Stimulated activated CD8-positive, alpha-beta memory T cell treated with anti-CD3 and anti-CD28 coated beads, Interleukin-4, amount 100 ng/mL, for 1 hour (primary cell): ENCODE measurements at regions not wholly inside any gene's neighbourhood (a gene's known extent, or its start where the extent isn't known, plus 50 kb on each side); places are given as distances from the start of the nearest gene placed in this dataset.
"Not testable (repeated sequence)": the region's sequence is repeated elsewhere in the genome, so short reads cannot be mapped to it uniquely, and the experiment has no call there.

Experiments
- DNase-seq, 2 donors: peaks; one replicate each; pipeline ENCODE4 v3.0.0-alpha.2; 2020; ENCODE audit warnings: low read depth in 2 of 2, low spot score in 1 of 2

DNA sequence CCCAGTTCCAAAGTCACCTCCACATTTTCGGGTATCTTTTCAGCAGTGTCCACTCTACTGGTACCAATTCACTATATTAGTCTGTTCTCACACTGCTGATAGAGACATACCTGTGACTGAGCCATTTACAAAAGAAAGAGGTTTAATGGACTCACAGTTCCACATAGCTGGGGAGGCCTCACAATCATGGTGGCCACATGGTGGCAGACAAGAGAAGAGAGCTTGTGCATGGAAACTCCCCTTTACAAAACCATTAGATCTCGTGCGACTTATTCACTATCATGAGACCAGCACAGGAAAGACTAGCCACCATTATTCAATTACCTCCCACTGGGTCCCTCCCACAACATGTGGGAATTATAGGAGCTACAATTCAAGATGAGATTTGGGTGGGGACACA, 335.7 kb upstream of the SLC7A11 start:
- not testable (repeated sequence) for DNase-seq

DNA sequence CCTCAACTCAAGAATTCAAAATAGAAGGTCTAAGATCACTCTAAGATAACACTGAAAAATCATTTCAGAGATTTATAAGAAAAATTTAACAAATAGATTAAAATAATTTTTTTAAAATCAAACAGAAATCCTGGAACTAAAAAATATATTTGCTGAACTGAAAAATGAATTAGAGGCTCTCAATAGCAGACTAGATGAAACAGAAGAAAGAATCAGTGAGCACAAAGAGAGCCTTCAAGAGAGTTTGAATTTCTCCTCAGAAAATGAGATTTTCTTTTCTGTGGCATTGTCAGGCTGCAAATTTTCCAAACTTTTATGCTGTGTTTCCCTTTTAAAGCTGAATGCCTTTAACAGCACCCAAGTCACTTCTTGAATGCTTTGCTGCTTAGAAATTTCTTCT, 335.0 kb upstream of the SLC7A11 start:
- no peak for DNase-seq

DNA sequence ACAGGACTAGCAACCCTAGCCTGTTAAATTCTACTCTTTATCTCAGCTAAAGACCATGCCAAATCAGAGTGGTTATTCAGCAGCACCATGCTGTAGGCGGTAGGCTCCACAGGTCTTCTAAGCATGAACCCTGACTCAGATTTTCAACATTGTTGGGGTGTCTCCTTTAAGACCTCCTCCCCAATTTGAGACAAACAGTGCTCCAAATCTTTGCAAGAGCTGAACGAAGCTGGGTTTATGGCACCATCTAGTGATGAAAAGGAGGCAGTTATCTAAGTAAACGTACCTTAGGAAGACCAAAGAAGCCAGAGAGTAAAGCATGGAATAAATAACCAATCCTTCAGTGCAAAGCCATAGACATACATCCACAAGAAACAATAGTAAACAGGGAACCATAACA, 334.5 kb upstream of the SLC7A11 start:
- no peak for DNase-seq

DNA sequence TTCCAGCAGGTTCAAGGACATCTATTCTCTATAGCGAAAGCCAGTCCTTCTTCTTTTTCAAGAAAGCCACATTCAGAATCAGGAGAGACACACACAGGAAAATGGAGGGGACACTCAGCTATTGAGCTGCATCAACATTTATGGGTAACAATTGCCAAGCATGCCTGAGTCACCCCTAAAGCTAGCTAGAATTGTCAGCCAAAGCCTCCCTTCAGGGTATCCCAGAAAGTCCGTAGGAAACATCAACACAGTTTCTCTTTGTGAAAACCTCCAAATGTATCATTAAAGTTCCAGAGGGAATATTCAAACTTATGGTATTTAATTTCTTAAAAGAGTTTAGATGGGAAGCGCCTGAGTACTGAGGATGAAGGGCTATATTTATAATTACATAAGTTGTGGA, 331.1 kb upstream of the SLC7A11 start:
- DNase-seq: no peak

DNA sequence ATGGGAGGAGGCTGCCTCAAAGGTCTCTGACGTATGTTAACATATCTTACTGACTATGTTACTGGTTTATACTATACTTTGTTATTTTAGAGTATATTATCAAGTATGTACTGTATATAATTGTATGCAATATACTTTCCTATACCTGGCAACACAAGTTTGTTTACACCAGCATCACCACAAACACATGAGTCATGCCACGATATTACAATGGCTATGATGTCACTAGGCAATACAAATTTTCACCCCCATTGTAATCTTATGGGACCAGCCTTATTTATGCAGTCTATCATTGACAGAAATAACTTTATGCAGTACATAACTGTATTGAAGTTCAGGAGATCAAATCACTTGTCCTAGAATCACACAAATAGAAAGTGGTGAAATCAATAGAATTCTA, 329.9 kb upstream of the SLC7A11 start:
- DNase-seq: no peak

DNA sequence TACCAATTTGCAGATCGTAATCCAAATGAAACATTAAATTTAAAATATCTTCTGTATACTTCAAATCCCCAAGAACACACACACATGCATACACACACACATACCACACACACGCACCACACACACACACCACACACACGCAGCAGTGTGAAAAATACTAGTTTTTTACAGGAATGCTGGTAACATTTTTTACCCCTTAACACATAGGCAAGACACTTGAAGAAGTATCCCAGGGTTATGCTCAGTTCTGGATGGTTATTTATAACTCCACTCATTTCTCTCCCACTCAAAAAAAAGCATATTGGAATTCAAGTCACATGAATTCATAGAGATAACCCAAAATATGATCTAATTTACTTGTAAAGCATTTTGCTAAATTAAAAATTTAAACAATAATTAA, 325.5 kb upstream of the SLC7A11 start:
- no peak for DNase-seq

DNA sequence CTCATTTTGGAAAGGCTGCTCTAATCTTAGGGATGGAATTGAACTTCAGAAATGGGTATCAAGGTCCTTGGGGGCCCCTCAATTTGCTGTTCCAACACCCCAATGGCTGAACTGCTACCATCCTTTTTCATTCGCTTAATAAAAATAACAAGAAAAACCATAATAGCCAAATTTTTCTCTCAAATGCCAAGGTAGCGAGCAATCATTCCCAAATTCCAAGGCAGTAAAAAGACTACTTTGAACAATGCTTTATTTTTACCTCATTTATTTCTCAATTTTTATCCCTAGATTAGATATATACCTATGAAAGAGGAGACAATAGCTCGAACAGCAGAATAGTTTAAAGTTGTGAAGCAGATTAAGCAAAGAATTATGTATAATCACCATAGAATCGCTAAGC, 323.4 kb upstream of the SLC7A11 start:
- no peak for DNase-seq

DNA sequence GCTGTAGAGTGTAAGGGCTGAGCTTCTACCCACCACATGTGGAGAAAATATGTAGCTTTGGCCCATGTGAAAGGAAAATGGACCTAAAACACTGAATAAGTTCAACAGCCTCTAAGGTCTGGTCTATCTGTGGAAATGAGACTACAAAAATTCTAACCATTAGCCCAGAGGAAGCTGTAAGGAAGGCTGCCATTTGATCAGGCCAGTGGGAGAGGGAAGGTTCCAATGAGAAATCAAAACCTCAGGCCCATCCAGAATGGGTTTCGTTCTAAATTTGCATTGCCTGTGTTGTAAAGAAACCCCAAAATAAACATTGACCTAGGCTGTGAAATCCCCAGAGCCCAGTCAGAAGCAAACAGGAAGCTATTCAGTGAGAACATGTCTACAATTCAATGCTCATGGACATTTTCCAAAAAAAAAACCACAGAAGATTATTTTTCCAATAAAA, 320.4 kb upstream of the SLC7A11 start:
- DNase-seq: no peak

DNA sequence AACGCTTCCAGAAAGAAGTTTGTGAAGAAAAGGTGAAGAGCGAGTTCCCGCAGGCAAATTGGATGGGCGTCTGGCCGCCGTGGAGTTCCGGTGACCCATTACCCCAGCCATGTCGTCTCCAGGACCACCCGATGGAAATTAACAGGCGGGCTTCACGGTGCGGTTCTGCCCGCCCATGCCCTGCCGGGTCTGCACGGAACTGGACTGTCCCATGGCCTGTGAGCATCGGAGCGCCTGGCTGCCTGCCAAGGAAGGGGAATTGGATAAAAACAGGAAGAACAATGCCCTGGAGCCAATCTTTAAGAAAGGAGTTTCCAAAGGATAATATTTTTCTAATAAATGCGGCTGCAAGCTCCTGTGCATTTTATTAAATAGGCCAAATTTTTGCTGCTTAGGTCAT, 319.8 kb upstream of the SLC7A11 start:
- no peak for DNase-seq

DNA sequence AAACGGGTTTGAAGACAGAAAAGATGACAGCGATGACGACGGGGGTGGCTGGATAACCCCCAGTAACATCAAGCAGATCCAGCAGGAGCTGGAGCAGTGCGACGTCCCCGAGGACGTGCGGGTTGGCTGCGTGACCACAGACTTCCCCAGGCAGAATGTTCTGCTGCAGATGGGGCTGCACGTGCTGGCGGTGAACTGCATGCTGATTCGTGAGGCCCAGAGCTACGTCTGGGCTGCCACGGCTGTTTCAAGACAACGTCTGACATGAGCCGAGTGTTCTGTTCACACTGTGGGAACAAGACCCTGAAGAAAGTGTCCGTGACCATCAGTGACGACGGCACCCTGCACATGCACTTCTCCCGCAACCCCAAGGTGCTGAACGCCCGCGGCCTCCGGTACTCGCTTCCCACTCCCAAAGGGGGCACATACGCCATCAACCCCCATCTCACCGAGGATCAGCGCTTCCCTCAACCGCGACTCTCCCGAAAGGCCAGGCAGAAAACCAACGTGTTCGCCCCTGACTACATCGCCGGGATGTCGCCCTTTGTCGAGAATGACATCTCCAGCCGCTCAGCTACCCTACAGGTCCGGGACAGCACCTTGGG, 319.2 kb upstream of the SLC7A11 start:
- no peak for DNase-seq

DNA sequence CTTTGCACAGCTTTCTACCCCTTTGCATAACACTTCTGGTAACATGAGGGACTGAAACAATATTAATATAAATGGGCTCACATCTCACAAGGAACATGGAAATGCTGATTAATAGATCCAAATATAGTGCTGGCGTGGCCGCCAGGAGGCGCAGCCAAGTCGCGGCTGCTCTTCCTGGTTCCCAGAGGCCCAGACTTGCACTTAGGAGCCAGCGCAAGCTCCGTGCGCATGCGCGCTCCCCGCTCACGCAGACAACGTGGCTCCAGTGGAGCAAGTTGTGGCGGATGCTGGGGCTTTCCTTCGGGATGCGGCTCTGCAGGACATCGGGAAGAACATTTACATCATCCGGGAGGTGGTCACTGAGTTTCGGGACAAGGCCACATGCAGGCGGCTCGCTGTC, 318.3 kb upstream of the SLC7A11 start:
- DNase-seq: no peak

DNA sequence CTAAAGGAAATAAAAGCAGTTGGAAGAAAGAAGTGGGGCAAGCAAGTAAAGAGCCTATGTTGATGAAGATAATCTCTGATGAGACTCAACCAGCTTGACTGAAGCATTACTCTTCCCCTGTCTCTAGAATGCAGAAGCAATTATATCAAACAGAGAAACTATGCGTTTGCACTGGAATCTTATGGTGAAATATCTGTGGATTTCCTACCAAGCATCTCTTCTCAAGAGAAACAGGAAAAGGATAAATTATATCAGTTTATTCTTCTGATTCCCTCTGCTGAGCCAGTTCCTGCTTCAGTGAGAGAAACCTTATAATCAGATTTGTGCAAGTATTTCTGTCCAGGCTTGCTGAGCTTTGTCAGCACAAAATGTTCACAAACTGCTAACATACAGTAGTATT, 316.7 kb upstream of the SLC7A11 start:
- no peak for DNase-seq

DNA sequence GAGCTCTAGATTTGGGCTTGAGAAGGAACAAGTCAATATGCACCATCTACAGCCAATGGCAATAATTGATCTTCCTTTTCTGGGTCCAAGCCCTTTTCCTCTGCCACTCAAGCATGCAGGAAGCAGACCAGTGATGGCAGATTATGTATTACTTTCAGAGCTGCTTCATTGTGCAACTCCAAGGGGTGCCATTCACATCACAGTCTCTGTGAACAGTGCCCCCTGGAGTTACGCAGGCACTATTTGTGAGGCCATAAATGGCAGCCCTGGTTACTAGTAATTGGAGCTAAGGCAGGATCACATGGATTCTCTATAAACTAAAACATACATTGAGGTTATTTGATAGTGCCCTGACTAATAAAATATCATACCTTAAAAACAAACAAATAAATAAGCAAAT, 313.4 kb upstream of the SLC7A11 start:
- DNase-seq: no peak

DNA sequence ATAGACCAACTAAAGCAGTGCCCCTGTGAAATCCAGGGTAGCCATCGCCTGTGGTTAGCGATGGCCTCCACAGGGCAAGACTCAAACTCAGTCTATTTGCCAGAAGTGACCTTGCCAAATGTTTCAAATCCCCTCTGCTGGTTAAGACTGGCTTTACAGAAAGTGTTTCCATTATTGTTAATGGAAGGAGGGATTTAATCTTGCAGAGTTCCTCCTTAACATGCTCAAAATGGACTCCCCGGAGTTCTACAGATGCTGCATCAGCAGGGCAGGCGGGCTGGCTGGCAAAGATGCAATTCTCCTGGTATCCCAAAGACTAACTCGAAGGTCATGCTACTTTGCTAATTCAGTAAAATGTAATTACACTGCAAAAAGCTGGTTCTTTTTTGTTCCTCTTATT, 313.0 kb upstream of the SLC7A11 start:
- DNase-seq: no peak

DNA sequence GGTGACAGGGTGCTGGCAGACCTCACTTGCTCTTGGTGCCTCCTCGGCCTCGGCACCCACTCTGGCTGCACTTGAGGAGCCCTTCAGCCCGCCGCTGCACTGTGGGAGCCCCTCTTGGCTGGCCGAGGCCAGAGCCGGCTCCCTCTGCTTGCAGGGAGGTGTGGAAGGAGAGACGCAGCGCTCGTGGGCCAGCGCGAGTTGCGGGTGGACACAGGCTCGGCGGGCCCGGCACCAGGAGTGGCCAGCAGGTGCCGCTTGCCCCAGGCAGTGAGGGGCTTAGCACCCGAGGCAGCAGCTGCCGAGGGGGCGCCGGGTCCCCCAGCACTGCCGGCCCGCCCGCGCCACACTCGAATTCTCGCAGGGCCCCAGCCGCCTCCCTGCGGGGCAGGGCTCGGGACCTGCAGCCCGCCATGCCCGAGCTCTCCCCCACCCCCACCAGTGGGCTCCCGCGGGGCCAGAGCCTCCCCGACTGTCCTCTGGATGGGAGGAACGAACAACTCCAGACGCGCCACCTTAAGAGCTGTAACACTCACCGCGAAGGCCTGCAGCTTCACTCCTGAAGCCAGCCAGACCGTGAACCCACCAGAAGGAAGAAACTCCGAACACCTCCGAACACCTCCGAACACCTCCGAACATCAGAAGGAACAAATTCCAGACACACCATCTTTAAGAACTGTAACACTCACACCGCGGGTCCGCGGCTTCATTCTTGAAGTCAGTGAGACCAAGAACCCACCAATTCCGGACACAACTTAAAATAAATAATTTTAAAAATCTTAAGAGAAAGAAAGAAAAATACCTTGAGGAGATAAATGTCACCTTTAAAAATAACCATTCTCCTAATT, 311.1 kb upstream of the SLC7A11 start:
- no peak for DNase-seq

DNA sequence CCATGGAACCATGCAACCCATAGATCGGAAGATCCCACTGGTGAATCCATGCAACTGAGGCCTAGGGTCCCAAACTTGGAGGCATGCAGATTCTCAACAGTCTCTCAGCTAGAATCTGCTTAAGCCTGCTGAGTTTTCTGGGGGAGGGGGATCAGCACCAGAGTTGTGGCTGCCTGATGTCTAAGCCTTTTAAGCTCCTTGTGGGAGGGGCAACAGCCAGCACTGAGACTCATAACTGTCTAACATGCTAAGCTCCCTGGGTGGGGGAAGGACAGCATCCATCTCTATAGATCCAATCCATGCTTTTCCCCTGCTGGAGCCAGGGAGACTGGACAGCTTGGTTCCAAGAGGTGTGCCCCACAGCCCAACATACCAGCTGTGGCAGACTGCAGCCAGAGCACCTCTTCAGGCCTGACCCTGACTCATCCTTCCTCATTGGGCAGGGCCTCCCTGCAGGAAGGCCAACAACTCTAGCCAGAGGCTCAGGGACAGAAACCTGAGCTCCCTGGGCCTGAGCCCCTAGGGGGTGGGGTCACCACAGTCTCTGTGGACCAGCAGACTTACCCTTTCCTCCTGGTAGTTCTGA, 300.1 kb upstream of the SLC7A11 start:
- DNase-seq: no peak

DNA sequence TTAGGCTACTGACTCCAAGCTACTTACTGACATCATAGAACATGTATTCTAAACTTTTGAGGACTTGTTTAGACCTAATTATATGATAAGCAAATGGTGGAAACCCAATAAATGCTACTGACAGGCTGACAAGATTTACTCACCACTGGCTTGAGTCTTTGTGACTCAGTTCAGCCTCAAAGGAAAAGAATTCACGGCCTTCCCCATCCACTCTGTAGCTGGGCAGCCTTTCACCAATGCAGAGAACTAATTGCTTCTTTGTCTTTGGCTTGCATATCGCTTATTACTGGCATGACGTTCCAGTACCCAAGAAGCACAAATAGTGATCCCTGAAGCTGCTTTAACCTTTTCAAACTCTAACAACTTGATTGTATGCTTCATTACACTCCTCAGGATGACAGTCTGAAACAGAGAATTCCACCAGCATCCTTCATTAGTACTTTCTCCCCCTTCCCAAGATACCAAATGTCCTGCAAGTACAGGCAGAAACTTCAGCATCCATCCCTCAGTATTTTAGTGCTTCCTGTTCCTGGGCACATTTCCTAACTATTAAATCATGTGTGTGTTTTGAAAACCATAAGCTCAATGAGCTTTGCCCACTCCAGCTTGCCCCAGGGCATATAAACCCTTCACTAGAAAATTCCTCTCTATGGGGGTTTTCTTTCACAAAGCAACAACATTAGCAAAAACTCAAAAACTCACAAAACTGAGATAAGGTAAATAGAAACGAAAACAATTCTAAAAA, 298.1 kb upstream of the SLC7A11 start:
- DNase-seq: no peak

DNA sequence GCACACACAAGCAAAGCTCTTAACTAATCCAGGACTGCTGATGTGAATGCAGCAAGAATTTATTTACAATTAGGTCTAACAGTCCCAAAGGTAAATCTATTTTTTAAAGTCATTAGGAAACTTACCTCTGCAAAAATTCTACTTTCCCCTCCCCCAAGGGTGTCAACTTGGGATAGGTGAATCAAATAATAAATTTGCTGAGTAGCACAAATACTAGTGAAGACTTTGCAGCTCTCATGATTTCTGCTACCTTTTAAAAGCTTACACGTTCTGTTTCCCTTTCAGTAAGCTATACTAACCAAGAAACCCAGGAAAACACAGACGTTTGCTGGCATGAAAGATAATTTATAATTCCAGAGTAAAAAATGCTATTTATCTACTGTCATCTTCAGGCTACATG, 296.6 kb upstream of the SLC7A11 start:
- no peak for DNase-seq

DNA sequence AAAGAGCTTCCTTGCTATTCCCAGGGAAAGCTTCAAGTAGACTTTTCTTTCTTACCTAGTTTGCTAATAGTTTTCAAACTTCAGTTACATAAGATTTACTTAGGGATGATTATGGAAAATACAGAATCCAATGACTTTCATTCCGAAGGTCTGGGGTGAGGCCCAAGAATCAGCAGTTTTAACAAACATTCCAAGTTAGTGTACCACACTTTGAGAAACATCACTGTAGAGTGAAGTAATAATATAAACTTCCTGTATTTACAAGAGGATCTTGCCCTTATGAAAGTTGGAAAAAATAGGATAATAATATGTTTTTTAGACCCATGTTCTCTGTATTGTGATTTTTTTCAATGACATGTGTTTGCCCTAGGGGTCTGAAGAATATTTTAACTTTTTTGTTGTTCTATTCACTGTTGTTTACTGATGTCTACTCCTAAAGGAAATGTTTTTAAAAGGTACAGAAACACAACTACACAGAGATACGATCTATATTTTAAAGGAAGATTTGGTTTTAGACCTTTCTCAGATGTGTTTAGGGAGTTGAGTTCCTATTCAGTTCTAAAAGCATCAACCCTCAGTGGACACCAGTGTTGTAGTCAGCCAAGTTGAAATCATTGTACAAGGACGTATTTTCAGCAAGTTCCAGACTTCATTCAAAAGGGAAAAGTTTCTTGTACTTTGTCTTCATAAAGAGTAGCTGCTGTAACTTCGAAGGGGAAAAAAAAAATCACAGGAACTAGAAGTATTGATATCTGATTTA, 295.8 kb upstream of the SLC7A11 start:
- DNase-seq: no peak

DNA sequence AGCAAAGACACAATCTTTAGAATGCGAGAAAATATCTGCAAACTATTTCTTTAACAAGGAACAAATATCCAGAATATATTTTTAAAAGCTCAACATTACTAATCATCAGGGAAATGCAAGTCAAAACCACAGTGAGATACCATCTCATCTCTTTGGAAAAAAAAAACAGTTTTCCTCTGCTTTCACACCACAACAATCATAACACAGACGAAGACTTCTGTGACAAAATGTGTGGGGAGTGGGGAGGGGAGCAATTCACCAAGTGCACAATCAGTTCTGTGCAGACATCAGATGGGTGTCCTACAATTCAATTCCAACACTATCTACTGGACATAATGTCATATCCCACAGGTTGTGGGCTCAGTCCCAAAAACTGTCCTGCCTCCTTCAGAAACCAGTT, 293.2 kb upstream of the SLC7A11 start:
- DNase-seq: no peak

DNA sequence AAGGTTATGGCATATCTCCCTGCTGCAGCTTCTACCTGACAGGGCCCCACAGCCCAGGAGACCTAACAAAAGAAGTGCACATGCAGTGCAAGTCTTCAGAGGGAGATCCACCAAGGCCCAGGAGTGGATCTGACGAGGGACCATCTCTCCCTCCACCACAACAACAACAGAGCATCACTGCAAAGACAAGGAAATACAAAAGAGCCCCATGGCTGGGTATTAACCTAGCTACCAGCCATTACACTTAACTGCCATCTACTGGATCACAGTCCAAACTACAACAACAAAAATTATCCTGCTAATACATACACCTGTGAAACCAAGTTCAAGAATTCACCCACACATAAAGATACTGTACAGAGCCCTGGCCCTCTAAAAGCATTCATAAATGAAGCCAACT, 280.2 kb upstream of the SLC7A11 start:
- no peak for DNase-seq
